ENCODE measurements at regions not wholly inside any gene's neighbourhood (a gene's known extent, or its start where the extent isn't known, plus 50 kb on each side); places are given as distances from the start of the nearest gene placed in this dataset.
"Not testable (repeated sequence)": the region's sequence is repeated elsewhere in the genome, so short reads cannot be mapped to it uniquely, and the experiment has no call there.

DNA sequence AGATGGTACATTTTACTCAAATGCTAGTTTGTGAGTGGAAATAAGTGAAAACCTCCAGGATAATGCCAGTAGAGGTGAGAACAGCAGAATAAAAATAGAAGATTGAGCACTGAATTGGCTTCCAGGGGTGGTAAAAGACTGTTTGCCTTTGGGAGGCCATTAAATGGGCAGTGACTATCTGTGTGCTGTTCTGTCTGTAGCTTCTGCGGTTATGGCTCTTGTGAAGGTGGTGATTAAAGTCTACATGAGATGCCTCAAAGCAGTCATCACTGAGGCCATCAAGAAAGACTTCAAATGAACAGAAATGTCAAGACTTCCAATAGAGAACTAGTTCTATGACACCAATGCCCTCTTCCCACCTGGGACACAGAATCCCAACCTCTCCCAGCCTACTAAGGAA lies 108.8 kb downstream of the EFHB start:
- DNase-seq (ENCODE audit: low spot score), result no peak

DNA sequence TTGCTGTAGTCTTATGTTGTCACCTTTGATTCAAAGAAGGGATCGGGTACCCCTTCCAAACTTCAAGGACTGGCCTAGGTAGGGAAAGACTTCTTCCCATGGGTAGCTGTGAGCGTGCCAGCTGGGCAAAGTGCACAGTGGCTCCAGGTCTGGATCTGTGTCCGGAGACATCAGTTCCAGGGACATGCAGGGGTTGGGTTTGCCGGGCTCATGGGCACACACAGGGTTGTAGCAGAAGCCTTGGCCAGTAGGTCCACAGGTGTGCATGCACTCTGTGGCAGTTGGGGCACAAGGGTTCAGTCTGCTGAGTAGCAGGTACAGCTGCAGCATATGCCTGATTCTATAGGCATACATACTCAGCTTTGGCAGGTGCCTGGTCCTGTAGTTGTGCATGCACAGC lies 111.2 kb downstream of the EFHB start:
- DNase-seq (ENCODE audit: low spot score), result no peak

DNA sequence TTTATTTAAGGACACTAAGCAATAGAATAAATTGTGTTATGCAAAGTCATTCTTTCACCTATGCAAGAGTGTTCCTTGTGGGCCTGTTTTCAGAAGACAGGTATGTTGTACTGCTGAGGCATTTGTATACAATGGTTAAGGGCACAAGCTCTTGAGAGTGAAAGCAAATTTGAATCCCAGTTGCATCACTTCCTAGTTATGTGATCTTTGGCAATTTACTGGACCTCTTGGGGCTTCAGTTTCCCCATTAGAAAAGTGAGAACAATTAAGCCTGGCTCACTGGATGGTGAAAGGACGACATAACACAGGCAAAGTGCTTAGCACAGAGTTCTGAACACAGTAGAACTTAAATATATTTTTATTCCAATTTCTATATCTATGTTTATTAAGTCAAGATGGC lies 117.4 kb downstream of the EFHB start:
- no peak for DNase-seq (ENCODE audit: low spot score)

DNA sequence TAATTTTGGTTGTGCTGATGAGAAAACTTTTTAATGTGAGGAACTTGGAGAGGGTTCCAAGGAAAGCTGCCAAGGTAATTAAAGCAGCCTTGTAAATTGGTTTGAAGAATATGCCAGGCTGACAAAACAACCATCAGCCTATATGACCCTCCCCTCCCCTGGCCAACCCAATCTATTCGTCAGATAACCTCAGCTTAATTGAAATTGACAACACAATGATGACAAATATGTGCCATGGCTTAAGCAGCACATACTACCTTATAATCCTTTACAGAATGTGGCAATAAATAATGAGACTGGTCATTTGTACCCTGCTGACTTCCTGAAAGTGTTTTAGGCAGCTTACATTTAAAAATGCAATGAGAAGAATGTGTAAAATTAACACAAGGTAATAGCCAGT lies 118.2 kb downstream of the EFHB start:
- no peak for DNase-seq (ENCODE audit: low spot score)

DNA sequence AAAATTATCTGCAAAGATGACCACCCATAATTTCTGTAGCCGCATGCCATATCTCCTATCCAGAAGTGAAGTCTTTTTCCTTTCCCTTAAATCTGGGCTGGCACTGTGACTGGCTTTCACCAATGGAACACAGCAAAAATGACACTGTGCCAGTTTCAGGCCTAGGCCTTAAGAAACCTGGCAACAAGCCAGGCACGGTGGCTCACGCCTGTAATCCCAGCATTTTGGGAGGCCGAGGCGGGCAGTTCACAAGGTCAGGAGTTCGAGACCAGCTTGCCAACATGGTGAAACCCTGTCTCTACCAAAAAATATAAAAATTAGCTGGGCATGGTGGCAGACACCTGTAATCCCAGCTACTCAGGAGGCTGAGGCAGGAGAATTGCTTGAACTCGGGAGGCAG lies 120.3 kb downstream of the EFHB start:
- DNase-seq (ENCODE audit: low spot score), result not testable (repeated sequence)

DNA sequence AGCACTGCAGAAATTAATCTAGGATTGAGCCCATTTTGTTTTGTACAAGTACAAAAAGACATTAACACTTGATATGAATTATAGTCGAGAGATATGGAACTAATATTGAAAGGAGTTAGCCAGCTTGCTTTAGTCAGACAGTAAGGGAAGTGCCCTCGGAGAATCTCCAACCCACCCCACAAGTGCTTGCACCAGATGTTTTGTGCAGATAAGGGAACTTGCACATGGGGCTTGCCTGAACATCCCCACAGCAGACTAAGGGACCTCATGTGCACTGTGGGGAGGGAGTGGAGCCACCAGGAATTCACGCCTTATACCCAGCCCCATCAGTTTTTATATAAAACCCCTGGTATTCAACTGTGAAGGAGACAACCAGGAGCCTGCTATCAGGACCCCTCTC lies 122.3 kb downstream of the EFHB start:
- DNase-seq (ENCODE audit: low spot score), result no peak

DNA sequence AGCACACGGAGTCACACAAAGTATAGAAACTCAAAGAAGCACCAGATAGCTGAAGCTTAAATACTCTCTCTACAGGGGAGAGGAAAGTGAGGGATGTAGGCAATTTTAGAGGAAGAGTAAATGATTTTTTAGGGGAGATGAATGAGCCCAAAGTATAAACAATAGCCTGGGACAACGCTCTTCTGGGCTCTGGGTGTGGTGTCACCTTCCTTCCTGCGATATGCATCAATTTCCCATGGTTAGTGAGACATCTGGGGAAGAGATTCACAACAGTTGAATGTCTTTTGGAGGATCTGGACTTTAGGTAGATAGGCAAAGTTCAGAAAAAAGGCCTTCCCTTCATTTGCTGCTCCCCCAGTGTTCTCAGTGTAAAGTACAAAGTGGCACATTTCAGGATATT lies 125.2 kb downstream of the EFHB start:
- DNase-seq (ENCODE audit: low spot score), result no peak

DNA sequence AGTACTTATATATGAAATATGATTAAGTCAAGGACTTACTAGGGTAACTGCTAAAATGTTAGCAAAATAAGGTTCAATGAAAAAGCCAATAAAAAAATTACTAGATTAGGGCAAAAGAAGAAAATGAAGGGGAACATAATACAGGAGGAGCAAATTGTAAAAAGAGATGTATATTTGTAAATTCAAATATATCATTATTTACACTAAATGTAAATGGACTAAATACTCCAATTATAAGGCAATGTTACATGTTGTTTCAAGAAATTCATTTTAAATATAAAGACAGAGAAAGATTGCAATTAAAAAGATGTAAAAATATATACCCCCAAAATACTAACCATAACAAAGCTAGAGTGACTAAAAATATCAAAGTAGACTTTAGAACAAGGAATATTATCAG lies 134.1 kb downstream of the EFHB start:
- DNase-seq (ENCODE audit: low spot score), result no peak

GRCh38 chr3:19799115-19799514 lies 134.9 kb downstream of the EFHB start:
- no peak for DNase-seq (ENCODE audit: low spot score)

- DNase-seq (ENCODE audit: low spot score), result no peak
Measured at GRCh38 chr3:19798324-19798723, 135.7 kb downstream of the EFHB start.

GRCh38 chr3:19792388-19792787 lies 141.6 kb downstream of the EFHB start:
- DNase-seq (ENCODE audit: low spot score), result no peak

DNA sequence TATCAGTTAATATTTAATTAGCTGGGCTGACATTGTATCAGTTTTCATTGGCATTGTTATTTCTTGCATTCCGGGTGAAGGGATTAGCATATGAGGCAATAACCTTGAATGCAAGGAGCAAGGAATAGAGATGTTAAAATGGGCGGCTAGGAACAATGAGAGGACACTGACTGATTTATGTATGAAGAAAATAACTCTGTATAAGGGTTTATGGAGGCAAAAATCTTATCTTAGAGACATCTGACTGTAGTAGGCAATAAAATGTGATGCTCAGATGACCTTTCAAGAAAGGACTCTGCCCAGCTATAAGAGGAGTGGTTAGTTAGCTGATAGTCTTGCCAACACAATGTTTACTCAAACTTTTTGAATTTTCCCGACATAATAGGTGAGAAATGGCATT lies 158.3 kb downstream of the EFHB start:
- no peak for DNase-seq (ENCODE audit: low spot score)

- DNase-seq (ENCODE audit: low spot score), result no peak
Measured at GRCh38 chr3:19769694-19770093, 164.3 kb downstream of the EFHB start.

- DNase-seq (ENCODE audit: low spot score), result no peak
Measured at GRCh38 chr3:19765954-19766353, 168.1 kb downstream of the EFHB start.

GRCh38 chr3:19757773-19758172 lies 176.2 kb downstream of the EFHB start:
- DNase-seq (ENCODE audit: low spot score), result no peak

DNA sequence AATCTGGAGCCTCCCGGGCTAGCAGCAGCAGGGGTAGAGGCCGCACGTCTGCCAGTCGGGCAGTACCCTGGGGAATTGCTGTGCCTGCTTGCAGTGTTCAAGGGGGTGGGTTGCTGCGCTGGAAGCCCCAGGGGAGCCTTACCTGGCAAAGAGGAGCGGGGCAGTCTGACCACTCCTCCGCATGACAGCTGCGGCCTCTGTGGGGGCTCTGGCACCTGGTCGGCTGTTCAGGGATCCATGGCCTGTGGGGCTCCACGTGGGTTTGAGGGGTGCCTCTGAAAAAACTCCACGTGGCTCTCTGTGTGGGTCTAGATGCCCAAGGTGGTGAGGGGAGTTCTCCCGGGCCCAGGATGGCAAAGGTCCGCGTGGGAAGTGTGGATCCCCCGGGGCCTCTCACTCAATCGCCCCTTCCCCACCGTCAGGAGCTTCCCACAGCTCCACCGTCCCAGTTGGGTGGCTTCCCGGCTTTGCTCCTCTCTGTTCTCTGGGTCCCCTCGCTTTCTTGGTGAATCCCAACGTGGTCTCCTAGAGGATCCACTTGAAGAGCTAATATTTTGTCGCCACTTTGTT lies 184.5 kb downstream of the EFHB start:
- DNase-seq (ENCODE audit: low spot score), result no peak

- DNase-seq (ENCODE audit: low spot score), result no peak
Measured at GRCh38 chr3:19748782-19749447, 185.1 kb downstream of the EFHB start.

- DNase-seq (ENCODE audit: low spot score), result no peak
Measured at GRCh38 chr3:19744047-19744446, 190.0 kb downstream of the EFHB start.

- no peak for DNase-seq (ENCODE audit: low spot score)
Measured at GRCh38 chr3:19742935-19743334, 191.1 kb downstream of the EFHB start.

DNA sequence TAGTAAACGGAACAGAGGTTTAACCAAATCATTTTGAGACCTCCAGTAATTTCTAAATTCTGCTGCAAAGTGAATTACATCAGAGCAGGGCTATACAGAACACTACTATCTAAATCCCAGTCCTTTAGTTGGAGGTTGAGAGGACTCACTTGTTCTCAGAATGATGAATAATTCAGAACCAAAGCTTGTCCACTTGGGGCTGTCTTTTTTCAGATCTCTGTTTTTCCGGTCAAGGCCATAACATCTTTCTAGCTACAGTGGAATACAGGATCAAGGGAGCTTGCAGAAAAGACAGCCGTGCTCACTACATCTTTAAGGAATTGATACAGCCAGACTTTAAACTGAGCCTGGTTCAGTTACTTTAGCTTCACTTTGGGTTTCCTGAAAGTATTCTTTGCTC lies 194.5 kb downstream of the EFHB start:
- DNase-seq (ENCODE audit: low spot score), result no peak

GRCh38 chr3:19738846-19739245 lies 195.2 kb downstream of the EFHB start:
- no peak for DNase-seq (ENCODE audit: low spot score)

DNA sequence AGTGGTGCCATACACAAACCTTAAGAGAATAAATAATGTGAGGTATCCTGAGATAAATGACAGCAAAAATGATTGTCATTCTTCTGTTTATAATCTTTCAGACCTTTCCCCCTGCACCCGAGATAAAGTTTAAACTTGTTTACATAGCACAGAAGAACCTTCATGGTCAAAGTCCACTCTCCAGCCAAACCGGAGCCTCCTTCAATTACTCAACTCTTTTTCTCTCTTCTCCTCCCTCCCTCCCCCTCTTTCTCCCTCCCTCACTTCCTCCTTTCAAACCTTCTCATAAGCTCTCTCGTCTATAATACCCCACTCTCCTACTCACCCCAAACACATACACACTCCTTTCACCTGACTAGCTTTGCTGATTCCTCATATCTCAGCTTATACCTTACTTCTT lies 198.9 kb downstream of the EFHB start:
- no peak for DNase-seq (ENCODE audit: low spot score)

DNA sequence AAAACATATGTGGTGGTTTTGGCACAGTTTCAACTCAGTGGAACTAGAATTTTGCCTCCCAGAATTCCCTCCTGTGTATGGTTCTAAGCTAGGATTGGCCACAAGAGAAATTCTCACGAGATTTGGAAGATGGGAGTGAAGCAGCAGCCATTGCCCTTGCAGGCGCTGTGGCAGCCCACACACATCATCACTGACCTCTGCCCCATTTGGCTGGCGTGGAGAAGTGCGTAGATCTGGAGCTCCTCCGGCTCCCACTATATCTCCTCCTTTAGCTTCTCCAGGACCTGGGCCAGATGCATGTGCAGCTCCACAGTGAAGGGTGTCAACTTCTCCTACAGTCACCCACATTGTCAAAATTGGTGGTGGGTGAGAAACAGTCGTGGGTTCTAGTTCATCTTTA lies 199.6 kb downstream of the EFHB start:
- no peak for DNase-seq (ENCODE audit: low spot score)

DNA sequence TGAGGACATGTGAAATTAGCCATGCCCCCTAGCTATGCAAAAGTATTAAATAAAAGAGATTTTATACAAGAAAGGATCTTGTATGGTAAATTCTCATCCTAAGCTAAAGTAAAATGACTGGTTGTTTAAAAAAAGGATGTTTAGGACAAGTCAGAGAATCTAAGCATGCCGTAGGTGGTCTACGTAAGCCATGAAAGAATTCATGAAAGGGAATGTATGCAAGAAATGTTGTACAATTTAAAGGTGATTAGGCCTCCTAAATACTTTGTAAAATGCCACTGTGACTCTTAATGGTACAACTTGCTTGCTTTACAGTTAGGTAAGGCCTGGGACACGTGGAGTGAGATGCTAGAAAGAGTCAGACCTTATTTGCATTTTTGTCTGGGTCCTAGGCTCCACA lies 209.0 kb downstream of the EFHB start:
- DNase-seq (ENCODE audit: low spot score), result no peak

Data from activated CD4-positive, alpha-beta T cell treated with anti-CD3 and anti-CD28 coated beads, Interleukin-2, Interleukin-4, amounts not matched to agents 100 ng/mL and 50 ng/mL, durations not matched to agents 16 hours and 8 hours (primary cell).